ENCODE measurements at regions not wholly inside any gene's neighbourhood (a gene's known extent, or its start where the extent isn't known, plus 50 kb on each side); places are given as distances from the start of the nearest gene placed in this dataset.

DNA sequence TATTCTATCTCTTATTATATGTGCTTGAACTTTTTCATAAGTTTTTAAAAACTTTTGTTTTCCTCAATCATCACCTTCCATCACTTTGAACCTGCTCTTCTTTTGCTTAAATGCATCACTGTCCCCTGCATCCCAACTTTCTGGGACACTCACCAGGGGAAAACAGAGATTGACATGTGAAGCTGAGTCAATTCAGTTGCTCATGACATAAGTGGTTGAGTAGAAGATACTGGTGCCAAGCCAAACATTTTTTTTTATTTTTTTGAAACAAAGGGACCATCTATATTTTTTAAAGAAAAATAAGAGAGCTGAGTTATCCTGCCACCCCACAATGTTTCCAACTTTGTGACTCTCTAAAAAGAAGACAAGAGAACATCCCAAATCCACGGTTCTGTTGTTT, 61.8 kb upstream of the AHR start:
- TF ChIP-seq, protein P1, sequence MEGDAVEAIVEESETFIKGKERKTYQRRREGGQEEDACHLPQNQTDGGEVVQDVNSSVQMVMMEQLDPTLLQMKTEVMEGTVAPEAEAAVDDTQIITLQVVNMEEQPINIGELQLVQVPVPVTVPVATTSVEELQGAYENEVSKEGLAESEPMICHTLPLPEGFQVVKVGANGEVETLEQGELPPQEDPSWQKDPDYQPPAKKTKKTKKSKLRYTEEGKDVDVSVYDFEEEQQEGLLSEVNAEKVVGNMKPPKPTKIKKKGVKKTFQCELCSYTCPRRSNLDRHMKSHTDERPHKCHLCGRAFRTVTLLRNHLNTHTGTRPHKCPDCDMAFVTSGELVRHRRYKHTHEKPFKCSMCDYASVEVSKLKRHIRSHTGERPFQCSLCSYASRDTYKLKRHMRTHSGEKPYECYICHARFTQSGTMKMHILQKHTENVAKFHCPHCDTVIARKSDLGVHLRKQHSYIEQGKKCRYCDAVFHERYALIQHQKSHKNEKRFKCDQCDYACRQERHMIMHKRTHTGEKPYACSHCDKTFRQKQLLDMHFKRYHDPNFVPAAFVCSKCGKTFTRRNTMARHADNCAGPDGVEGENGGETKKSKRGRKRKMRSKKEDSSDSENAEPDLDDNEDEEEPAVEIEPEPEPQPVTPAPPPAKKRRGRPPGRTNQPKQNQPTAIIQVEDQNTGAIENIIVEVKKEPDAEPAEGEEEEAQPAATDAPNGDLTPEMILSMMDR (IDR thresholded peaks at IDR 0.05 in 2 of 3, conservative IDR thresholded peaks at IDR 0.05 in 1 of 3; ENCODE audit: borderline replicate concordance in 1 of 3, insufficient read depth in 1 of 3, low read depth in 2 of 3, low read length in 2 of 3), result no peak
- TF ChIP-seq CEBPB (IDR thresholded peaks at IDR 0.05; ENCODE audit: low read depth), result no peak
- TF ChIP-seq POLR2A (IDR thresholded peaks at IDR 0.05; ENCODE audit: borderline replicate concordance, extremely low read depth, insufficient read depth, insufficient read length), result no peak
- TF ChIP-seq, protein P2, sequence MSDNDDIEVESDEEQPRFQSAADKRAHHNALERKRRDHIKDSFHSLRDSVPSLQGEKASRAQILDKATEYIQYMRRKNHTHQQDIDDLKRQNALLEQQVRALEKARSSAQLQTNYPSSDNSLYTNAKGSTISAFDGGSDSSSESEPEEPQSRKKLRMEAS (IDR thresholded peaks at IDR 0.05), result no peak
- no peak for TF ChIP-seq POLR2AphosphoS5 (IDR thresholded peaks at IDR 0.05; ENCODE audit: low read depth, low read length)
- TF ChIP-seq JUND (IDR thresholded peaks at IDR 0.05), result no peak
- no peak for TF ChIP-seq SIN3A (IDR thresholded peaks at IDR 0.05; ENCODE audit: low read depth)
- TF ChIP-seq EGR1 (IDR thresholded peaks at IDR 0.05; ENCODE audit: low read depth), result no peak
- no peak for TF ChIP-seq ZFX (IDR thresholded peaks at IDR 0.05)
- no peak for TF ChIP-seq EZH2phosphoT487 (IDR thresholded peaks at IDR 0.05; ENCODE audit: borderline replicate concordance)
- no peak for TF ChIP-seq EZH2 (IDR thresholded peaks at IDR 0.05)
- no peak for TF ChIP-seq ZNF274 (IDR thresholded peaks at IDR 0.05; ENCODE audit: low read depth, low read length)
- no peak for TF ChIP-seq SRF (IDR thresholded peaks at IDR 0.05; ENCODE audit: low read depth)
- TF ChIP-seq TCF7L2 (IDR thresholded peaks at IDR 0.05; ENCODE audit: borderline replicate concordance, extremely low read depth, insufficient read depth, insufficient read length), result no peak

Data from HCT116 (cell line).